OCI-LY1 (cell line): ENCODE measurements at regions not wholly inside any gene's neighbourhood (a gene's known extent, or its start where the extent isn't known, plus 50 kb on each side); places are given as distances from the start of the nearest gene placed in this dataset.
"Not testable (repeated sequence)": the region's sequence is repeated elsewhere in the genome, so short reads cannot be mapped to it uniquely, and the experiment has no call there.

Experiments
- H2AFZ ChIP-seq: fragments of 200-600 bp; sonication (generic), shearing (Covaris generic); 2 replicates; pipeline ENCODE4 v1.6.0; 2014; ENCODE audit warnings: antibody characterized with exemption, mild to moderate bottlenecking, low read length
- H3F3A ChIP-seq: fragments of 200-600 bp; sonication (generic), shearing (Covaris generic); 2 replicates; pipeline ENCODE4 v1.6.0; 2014; ENCODE audit warnings: mild to moderate bottlenecking, antibody characterized with exemption, low read length, moderate library complexity; ENCODE audit not compliant: insufficient read depth
- H3K27ac ChIP-seq: fragments of 200-600 bp; sonication (generic); 2 replicates; pipeline ENCODE4 v1.5.1; 2014; ENCODE audit warnings: low read length, mixed run types, mild to moderate bottlenecking, low read depth; ENCODE audit not compliant: poor library complexity, severe bottlenecking
- H3K27me3 ChIP-seq: fragments of 200-600 bp; sonication (generic); 2 replicates; pipeline ENCODE4 v1.6.0; 2014; ENCODE audit warnings: antibody characterized with exemption, mild to moderate bottlenecking, low read length, moderate library complexity; ENCODE audit not compliant: insufficient read depth
- H3K36me3 ChIP-seq: fragments of 200-600 bp; sonication (generic); 2 replicates; pipeline ENCODE4 v1.6.1; 2014; ENCODE audit warnings: mild to moderate bottlenecking, antibody characterized with exemption, low read length, moderate library complexity, mixed read lengths; ENCODE audit not compliant: insufficient read depth
- H3K4me1 ChIP-seq: fragments of 200-600 bp; sonication (generic); 2 replicates; pipeline ENCODE4 v1.5.1; 2014; ENCODE audit warnings: mild to moderate bottlenecking, low read length, moderate library complexity; ENCODE audit not compliant: insufficient read depth, severe bottlenecking
- H3K4me2 ChIP-seq: fragments of 200-600 bp; sonication (generic), shearing (Covaris generic); 2 replicates; pipeline ENCODE4 v1.6.1; 2014; ENCODE audit warnings: low read length
- H3K4me3 ChIP-seq: fragments of 200-600 bp; sonication (generic); 2 replicates; pipeline ENCODE4 v1.5.1; 2014; ENCODE audit warnings: low read length, low read depth, mild to moderate bottlenecking, mixed read lengths; ENCODE audit not compliant: poor library complexity, severe bottlenecking
- H3K79me2 ChIP-seq: fragments of 200-600 bp; shearing (Covaris generic); 2 replicates; pipeline ENCODE4 v1.6.1; 2016; ENCODE audit warnings: mixed run types, low read length, mixed read lengths; ENCODE audit not compliant: insufficient read depth
- H3K9ac ChIP-seq: fragments of 200-600 bp; sonication (generic), shearing (Covaris generic); 2 replicates; pipeline ENCODE4 v1.6.1; 2014; ENCODE audit warnings: mild to moderate bottlenecking, low read length, mixed read lengths
- H3K9me2 ChIP-seq: fragments of 200-600 bp; sonication (generic), shearing (Covaris generic); 2 replicates; pipeline ENCODE4 v1.6.1; 2014; ENCODE audit warnings: low read depth, mild to moderate bottlenecking, low read length, mixed read lengths
- H3K9me3 ChIP-seq: fragments of 200-600 bp; shearing (Covaris generic); 2 replicates; pipeline ENCODE4 v1.6.1; 2014; ENCODE audit warnings: low read length, mixed read lengths
- H4K20me1 ChIP-seq: fragments of 200-600 bp; sonication (generic), shearing (Covaris generic); 2 replicates; pipeline ENCODE4 v1.6.0; 2016; ENCODE audit warnings: mild to moderate bottlenecking, low read length; ENCODE audit not compliant: insufficient read depth
- EZH2 ChIP-seq: fragments of 200-600 bp; sonication (generic), shearing (Covaris generic); IDR thresholded peaks from 2 replicates; pipeline ENCODE4 v1.8.0; 2017; ENCODE audit warnings: borderline replicate concordance, mixed run types, mild to moderate bottlenecking, antibody characterized with exemption, low read length, moderate library complexity, mixed read lengths
- TF ChIP-seq, protein P1 (sequence below): fragments of 200-600 bp; sonication (generic), shearing (Covaris generic); IDR thresholded peaks from 2 replicates; pipeline ENCODE4 v1.5.1; 2017; ENCODE audit warnings: mild to moderate bottlenecking, antibody characterized with exemption, low read length, moderate library complexity, mixed read lengths

DNA sequence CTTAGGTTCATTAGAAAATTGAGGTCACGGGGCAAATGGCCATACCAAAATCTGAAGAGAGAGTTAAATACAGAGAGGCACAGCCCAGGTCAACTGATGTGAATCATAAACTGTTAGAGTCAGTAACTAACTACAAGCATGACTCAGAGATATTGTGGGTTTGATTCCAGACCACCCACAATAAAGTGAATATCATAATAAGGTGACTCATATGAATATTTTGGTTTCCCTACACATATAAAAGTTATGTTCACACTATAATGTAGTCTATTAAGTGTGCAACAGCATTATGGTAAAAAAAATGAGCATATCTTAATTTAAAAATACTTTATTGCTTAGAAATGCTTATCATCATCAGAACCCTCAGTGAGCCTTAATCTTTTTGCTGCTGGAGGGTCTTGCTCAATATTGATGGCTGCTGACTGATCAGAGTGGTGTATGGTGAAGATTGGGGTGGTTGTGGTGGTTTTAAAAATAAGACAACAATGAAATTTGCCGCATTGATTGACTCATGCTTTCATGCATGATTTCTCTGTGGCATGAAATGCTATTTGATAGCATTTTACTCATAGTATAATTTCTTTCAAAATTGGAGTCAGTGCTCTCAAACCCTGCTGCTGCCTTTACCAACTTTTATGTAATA lies 53.1 kb upstream of the EDIL3 start:
- H3K9me2 ChIP-seq = no peaks in the 10 kb centered on the region
- H3F3A ChIP-seq = no peaks in the 10 kb centered on the region
- TF ChIP-seq EZH2 = no peak
- TF ChIP-seq, protein P1, sequence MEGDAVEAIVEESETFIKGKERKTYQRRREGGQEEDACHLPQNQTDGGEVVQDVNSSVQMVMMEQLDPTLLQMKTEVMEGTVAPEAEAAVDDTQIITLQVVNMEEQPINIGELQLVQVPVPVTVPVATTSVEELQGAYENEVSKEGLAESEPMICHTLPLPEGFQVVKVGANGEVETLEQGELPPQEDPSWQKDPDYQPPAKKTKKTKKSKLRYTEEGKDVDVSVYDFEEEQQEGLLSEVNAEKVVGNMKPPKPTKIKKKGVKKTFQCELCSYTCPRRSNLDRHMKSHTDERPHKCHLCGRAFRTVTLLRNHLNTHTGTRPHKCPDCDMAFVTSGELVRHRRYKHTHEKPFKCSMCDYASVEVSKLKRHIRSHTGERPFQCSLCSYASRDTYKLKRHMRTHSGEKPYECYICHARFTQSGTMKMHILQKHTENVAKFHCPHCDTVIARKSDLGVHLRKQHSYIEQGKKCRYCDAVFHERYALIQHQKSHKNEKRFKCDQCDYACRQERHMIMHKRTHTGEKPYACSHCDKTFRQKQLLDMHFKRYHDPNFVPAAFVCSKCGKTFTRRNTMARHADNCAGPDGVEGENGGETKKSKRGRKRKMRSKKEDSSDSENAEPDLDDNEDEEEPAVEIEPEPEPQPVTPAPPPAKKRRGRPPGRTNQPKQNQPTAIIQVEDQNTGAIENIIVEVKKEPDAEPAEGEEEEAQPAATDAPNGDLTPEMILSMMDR = no peak
- no peak overlapping the region for H2AFZ ChIP-seq
- H3K27me3 ChIP-seq = no peaks in the 10 kb centered on the region
- H4K20me1 ChIP-seq = no peaks in the 10 kb centered on the region
- H3K4me2 ChIP-seq = no peak overlapping the region
- no peak overlapping the region for H3K9ac ChIP-seq
- H3K36me3 ChIP-seq = no peaks in the 10 kb centered on the region
- H3K27ac ChIP-seq = no peak overlapping the region
- no peaks in the 10 kb centered on the region for H3K79me2 ChIP-seq
- H3K4me1 ChIP-seq = no peaks in the 10 kb centered on the region
- H3K9me3 ChIP-seq = no peaks in the 10 kb centered on the region
- no peak overlapping the region for H3K4me3 ChIP-seq

DNA sequence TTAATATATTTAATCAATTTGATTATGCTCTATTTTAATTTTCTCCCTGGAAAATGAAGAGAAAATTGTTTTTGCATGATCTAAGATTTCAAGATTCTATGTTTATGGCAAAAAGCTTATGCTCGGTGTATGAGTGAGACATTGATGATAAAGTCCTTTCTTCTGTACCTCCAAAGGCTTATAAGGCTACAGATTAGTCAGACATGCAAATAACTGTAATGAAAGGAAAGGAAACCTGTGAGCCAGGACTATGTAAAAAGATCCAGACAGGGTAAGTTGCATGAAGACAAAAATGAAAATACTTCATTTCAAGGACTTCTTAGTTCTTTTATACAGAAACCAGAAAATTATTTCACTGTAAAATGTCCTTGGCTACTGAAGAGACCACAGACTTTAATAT lies 52.2 kb upstream of the EDIL3 start:
- H3K27ac ChIP-seq = no peak overlapping the region
- no peak overlapping the region for H3K4me2 ChIP-seq
- no peaks in the 10 kb centered on the region for H3K36me3 ChIP-seq
- H2AFZ ChIP-seq = no peak overlapping the region
- TF ChIP-seq, protein P1 = no peak
- no peak for TF ChIP-seq EZH2
- H3K9me2 ChIP-seq = no peaks in the 10 kb centered on the region
- H3K4me1 ChIP-seq = no peaks in the 10 kb centered on the region
- no peaks in the 10 kb centered on the region for H3K79me2 ChIP-seq
- H3K9me3 ChIP-seq = no peaks in the 10 kb centered on the region
- H3F3A ChIP-seq = no peaks in the 10 kb centered on the region
- H3K27me3 ChIP-seq = no peaks in the 10 kb centered on the region
- no peak overlapping the region for H3K9ac ChIP-seq
- no peak overlapping the region for H3K4me3 ChIP-seq
- no peaks in the 10 kb centered on the region for H4K20me1 ChIP-seq

DNA sequence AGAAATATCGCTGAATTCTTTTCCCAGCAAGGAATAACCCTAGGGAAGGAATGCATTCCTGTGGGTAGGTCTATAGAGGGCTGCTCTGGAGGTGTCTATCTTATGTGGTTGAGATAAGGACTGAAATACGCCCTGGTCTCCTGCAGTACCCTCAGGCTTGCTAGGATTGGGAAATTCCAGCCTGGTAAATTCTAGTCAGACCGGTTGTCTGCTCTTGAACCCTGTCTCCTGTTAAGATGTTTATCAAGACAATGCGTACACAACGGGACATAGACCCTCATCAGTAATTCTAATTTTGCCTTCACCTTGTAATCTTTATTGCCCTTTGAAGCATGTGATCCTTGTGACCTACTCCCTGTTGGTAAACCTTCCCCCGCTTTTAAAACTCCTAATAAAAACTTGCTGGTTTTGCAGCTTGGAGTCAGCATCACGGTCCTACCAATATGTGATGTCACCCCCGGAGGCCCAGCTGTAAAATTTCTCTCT lies 51.2 kb upstream of the EDIL3 start:
- not testable (repeated sequence) for H3K4me3 ChIP-seq, H3K27me3 ChIP-seq, H3K9me3 ChIP-seq, H2AFZ ChIP-seq, H3F3A ChIP-seq, H3K79me2 ChIP-seq, H3K9ac ChIP-seq, H3K4me2 ChIP-seq, H3K36me3 ChIP-seq, H3K27ac ChIP-seq, H4K20me1 ChIP-seq, H3K4me1 ChIP-seq, H3K9me2 ChIP-seq
